Prostate gland (tissue), 2 donors: ENCODE measurements at regions not wholly inside any gene's neighbourhood (a gene's known extent, or its start where the extent isn't known, plus 50 kb on each side); places are given as distances from the start of the nearest gene placed in this dataset.

Experiments used
- DNase-seq: peaks from one replicate; pipeline ENCODE4 v3.0.0-alpha.2; 2019; ENCODE audit warnings: low spot score
- H3K27ac ChIP-seq, 2 donors: fragments of 200-600 bp; sonication (generic); 2 replicates each; pipeline ENCODE4 v1.5.1; 2017 to 2019
- H3K27me3 ChIP-seq: fragments of 200-600 bp; sonication (generic); replicated peaks from 2 replicates; pipeline ENCODE4 v1.5.1; 2019; ENCODE audit not compliant: insufficient read depth
- H3K36me3 ChIP-seq, 2 donors: fragments of 200-600 bp; sonication (generic); 1 replicate in 1 of 2; 2 replicates in 1 of 2; pipeline versions ENCODE4 v1.5.1 to v1.8.1; 2017 to 2019
- H3K4me1 ChIP-seq: fragments of 200-600 bp; sonication (generic); replicated peaks from 2 replicates; pipeline ENCODE4 v1.5.1; 2019
- H3K4me3 ChIP-seq, 2 donors: fragments of 200-600 bp; sonication (generic); 2 replicates each; pipeline ENCODE4 v1.5.1; 2017 to 2019
- H3K9me3 ChIP-seq: fragments of 200-600 bp; sonication (generic); 2 replicates; pipeline ENCODE4 v1.5.1; 2017
- CTCF ChIP-seq, 4 experiments: fragments of 200-600 bp in 2 of 4; fragments of 450-650 bp in 2 of 4; sonication (generic) in 2 of 4; IDR thresholded peaks; 1 replicate in 3 of 4; 2 replicates in 1 of 4; pipeline ENCODE4 v1.5.1; 2016 to 2019; ENCODE audit warnings: antibody characterized with exemption in 4 of 4, mild to moderate bottlenecking in 2 of 4, moderate library complexity in 2 of 4
- POLR2A ChIP-seq: fragments of 450-650 bp; IDR thresholded peaks from one replicate; pipeline ENCODE4 v1.6.1; 2016; ENCODE audit warnings: antibody characterized with exemption, mild to moderate bottlenecking
- POLR2AphosphoS5 ChIP-seq: sonication (generic); formaldehyde crosslinking; IDR thresholded peaks from one replicate; pipeline ENCODE4 v1.6.1; 2017; ENCODE audit warnings: antibody characterized with exemption
- WGBS: methylation state at CpG from one replicate; pipeline ENCODE4 v1.1.5; 2018; 5-methylcytosine and 5-hydroxymethylcytosine counted together
- intact Hi-C: fragments of 100-400 bp; cut with DNase I; formaldehyde crosslinking; loops from one replicate; pipeline ENCODE4 v1.14.2; 2022

DNA sequence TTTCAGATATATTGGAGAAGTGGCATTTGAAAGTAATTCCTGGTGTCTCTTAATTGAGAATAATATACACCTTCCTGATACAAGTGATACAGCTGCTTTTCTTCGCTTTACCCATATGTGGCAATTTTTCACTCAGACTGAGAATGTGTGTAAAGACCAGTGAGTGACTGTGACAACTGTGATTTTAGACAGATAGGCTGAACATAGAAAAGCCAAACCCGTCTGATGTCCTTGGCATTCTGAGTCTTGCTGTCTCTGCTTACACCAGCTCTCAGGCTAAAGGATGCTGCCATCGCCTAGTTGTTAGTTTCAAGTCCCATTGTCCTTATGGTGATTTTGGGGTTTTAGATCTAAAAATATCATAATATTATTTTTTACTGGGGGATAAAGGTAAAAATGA lies 492.6 kb downstream of the RFC3 start:
- Histone ChIP-seq H3K27me3 (no peaks in the 10 kb centered on the region), H3K27ac (no peak overlapping the region), H3K36me3 (no peaks in the 10 kb centered on the region), H3K9me3 (no peaks in the 10 kb centered on the region), H3K4me3 (no peak overlapping the region), H3K4me1 (no peaks in the 10 kb centered on the region)
- intact Hi-C loops = no loop called here
- no peak for DNase-seq
- TF ChIP-seq CTCF (IDR thresholded peaks at IDR 0.05) (no peak), POLR2AphosphoS5 (no peak), POLR2A (no peak)
- WGBS = 86% methylated on average over 3 of the region's 3 CpGs

DNA sequence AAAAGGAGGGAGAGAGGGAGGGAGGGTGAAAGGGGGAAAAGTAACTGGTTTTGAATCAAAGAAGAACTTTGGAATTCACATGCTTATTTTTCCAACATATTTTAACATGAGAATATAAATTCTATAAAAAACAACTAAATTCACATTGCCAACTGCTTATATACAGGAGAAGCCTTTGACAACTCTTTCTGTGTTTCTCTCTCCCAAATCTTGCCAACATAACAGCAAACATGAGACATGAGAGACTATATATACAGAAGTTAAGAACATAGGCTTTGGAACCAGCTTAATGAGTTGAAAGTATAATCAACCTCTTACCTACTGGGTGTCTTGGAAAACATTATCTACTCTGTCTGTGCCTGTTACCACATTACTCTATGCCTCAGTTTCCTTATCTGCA lies 493.3 kb downstream of the RFC3 start:
- no peak for DNase-seq
- Histone ChIP-seq H3K9me3 (no peaks in the 10 kb centered on the region), H3K4me3 (no peak overlapping the region), H3K4me1 (no peaks in the 10 kb centered on the region), H3K27me3 (no peaks in the 10 kb centered on the region), H3K36me3 (no peaks in the 10 kb centered on the region), H3K27ac (no peak overlapping the region)
- intact Hi-C loops = no loop called here
- TF ChIP-seq CTCF (IDR thresholded peaks at IDR 0.05) = no peak

GRCh38 chr13:34312578-34312977 lies 494.6 kb downstream of the RFC3 start:
- no peak overlapping the region for H3K4me3 ChIP-seq
- H3K27me3 ChIP-seq = no peaks in the 10 kb centered on the region
- intact Hi-C loops = no loop called here
- H3K9me3 ChIP-seq = no peaks in the 10 kb centered on the region
- no peak for TF ChIP-seq POLR2A
- no peak for TF ChIP-seq POLR2AphosphoS5
- no peak for TF ChIP-seq CTCF (IDR thresholded peaks at IDR 0.05)
- no peak for DNase-seq
- no peaks in the 10 kb centered on the region for H3K4me1 ChIP-seq
- no peaks in the 10 kb centered on the region for H3K36me3 ChIP-seq
- 95% methylated on average over 1 of the region's 1 CpG for WGBS
- no peak overlapping the region for H3K27ac ChIP-seq

- 100% methylated on average over 1 of the region's 1 CpG for WGBS
- no peaks in the 10 kb centered on the region for H3K27me3 ChIP-seq
- H3K36me3 ChIP-seq = no peaks in the 10 kb centered on the region
- no peak overlapping the region for H3K27ac ChIP-seq
- no peaks in the 10 kb centered on the region for H3K9me3 ChIP-seq
- no peak for DNase-seq
- no peak for TF ChIP-seq POLR2A
- TF ChIP-seq CTCF (IDR thresholded peaks at IDR 0.05) = no peak
- no peak for TF ChIP-seq POLR2AphosphoS5
- H3K4me1 ChIP-seq = no peaks in the 10 kb centered on the region
- no peak overlapping the region for H3K4me3 ChIP-seq
- intact Hi-C loops = no loop called here
These were observed 502.1 kb downstream of the RFC3 start for GRCh38 chr13:34320084-34320483.

- no peak for DNase-seq
- Histone ChIP-seq H3K9me3 (no peaks in the 10 kb centered on the region), H3K27me3 (no peaks in the 10 kb centered on the region), H3K4me3 (no peak overlapping the region), H3K27ac (no peak overlapping the region), H3K36me3 (no peaks in the 10 kb centered on the region), H3K4me1 (no peaks in the 10 kb centered on the region)
- intact Hi-C loops = no loop called here
- 68% methylated on average over 9 of the region's 9 CpGs for WGBS
- TF ChIP-seq CTCF (IDR thresholded peaks at IDR 0.05) = no peak
- no peak for TF ChIP-seq POLR2AphosphoS5
- no peak for TF ChIP-seq POLR2A
These were observed 504.2 kb downstream of the RFC3 start for GRCh38 chr13:34322014-34322742.
